Myocyte (in vitro differentiated cells): ENCODE measurements at regions not wholly inside any gene's neighbourhood (a gene's known extent, or its start where the extent isn't known, plus 50 kb on each side); places are given as distances from the start of the nearest gene placed in this dataset.
A peak's percentile ranks its signal among the peaks of the same experiment; 100 is the strongest.

ENCODE experiments used
- DNase-seq: peaks from one replicate; pipeline ENCODE4 v3.0.0-alpha.2; 2012; ENCODE audit warnings: low read depth

DNA sequence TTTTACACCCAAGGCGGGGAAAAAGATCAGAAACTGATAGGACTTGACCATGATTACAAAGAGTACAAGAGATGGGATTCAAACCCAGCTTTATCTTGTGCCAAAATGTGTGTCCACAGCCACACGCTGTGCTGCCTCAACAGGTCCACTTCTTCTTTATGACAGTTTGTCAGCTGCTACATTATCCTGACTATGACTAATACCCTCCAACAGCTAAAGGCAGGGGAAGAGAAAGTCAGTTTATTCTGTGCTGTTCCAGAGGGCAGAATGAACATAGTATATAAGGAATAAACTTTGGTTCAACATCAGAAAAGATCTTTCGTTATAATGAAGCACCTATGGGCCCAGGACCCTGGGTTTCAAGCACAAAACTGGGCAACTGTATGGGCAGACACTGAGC, 668.2 kb upstream of the TENM4 start:
- DNase-seq = peak; percentile 38

DNA sequence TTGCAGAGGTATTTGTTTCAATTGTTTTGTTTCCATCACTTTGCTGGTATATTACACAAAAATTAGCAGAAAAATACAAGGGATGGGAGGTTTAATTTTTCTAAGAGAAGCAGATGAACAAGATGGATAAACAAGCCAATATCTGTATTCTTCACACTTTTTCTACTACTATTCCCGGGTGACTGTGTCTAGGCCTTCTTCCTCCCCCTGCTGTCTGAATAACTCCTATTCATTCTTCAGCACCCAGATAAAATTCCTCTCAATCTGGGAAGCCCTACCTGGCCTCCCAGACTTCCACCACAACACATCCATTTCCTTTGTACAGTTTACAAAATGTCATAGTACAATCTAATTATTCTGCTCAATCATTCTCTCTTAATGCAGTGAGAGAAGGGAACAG, 666.6 kb upstream of the TENM4 start:
- no peak for DNase-seq

GRCh38 chr11:80104191-80104590, 663.4 kb upstream of the TENM4 start:
- DNase-seq = no peak

- peak; percentile 57 for DNase-seq
These were observed 662.5 kb upstream of the TENM4 start for GRCh38 chr11:80103142-80103859.

GRCh38 chr11:80097146-80097545, 656.3 kb upstream of the TENM4 start:
- no peak for DNase-seq

DNA sequence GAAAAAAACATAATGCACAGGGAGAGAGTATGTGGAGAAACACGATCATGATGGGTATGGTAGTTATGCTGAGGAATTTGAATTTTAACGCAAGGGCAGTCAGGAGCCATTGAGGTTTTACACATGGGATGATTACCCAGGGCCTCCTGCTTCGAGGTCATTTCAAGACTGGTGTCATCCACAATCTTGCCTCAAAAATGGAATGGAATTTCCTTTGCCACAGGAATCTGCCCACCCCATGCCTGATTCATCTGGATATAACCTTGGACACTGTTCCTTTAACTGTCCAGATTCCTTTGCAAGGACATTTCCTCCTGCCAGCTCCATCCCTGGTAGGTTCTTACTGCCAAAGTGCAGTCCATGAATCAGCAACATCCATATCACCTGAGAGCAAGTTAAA, 655.9 kb upstream of the TENM4 start:
- DNase-seq = peak; percentile 81

GRCh38 chr11:80086496-80087055, 645.7 kb upstream of the TENM4 start:
- DNase-seq = no peak

DNA sequence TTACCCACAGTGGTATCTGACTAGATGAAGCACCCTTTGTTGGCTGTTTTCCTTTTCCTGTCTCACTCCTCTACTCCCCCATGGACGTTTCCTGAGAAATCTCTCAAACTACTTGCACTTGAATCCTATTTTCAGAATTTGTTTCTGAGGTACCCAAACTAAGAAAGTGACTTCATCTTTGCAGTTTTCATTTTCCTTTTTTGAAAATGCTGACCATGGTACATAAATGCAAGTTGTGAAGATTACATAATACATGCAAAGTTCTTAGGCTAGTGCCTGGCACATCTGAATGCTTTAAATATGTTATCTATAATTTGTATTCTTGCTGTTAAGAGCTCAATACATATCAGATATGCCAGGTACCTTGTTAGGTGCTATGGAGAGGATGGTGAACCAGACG, 644.7 kb upstream of the TENM4 start:
- no peak for DNase-seq

DNA sequence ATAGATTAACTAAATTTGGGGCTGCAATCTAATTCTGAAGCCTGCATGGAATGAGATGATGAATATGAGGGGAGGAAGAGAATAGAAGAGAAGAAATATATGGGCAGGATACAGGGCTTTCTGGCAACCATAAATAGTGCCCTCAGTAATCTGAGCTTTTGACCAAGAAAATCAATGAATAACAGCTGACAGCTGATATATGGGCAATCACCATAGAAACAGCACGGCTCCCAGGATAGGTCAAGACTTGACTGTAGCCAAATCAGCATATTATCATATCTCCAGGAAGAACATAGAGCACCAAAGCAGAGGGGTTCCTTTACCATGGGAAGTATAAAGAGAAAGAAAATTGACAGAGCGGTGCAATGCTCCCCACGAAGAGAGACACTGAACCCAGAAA, 643.8 kb upstream of the TENM4 start:
- DNase-seq = peak; percentile 36

GRCh38 chr11:80083531-80083951, 642.7 kb upstream of the TENM4 start:
- no peak for DNase-seq

GRCh38 chr11:80082406-80082805, 641.6 kb upstream of the TENM4 start:
- no peak for DNase-seq

DNA sequence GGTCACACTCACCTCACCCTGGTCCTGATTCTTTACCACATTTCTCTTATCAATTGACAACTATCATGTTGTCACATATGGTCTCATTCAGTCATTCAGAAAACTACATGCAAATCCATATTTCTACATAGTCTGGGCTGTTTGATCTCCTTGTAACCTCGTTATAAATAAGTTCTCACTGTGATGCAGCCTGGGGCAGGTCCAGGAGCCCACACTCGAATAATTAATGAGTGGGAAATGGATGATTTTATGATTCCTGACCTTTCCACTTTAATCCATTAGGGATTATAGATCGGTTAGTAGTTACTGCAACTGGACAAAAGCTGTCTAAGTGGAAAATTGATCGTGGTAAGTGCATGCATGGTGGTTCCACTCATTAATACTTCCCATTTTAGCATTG, 636.3 kb upstream of the TENM4 start:
- DNase-seq = no peak

GRCh38 chr11:80074837-80075236, 634.0 kb upstream of the TENM4 start:
- DNase-seq = no peak

DNA sequence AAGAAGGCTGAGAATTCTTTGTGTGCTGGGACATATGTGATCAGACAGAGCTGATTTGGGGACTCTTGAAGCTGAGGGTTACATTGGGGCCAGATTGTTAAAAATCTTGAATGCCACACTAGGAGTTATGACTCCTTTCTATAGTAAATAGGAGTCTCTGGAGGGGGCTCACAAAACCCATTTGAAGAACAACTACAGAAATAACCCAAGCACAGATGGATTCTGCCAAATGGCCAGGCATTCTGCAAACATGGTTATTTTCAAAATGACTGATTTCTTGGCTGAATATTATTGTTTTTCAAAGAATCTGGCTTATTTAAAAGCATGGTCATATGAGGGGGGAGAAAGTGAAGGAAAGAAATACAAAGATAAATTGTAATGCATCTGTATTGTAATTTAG, 625.5 kb upstream of the TENM4 start:
- DNase-seq = no peak

DNA sequence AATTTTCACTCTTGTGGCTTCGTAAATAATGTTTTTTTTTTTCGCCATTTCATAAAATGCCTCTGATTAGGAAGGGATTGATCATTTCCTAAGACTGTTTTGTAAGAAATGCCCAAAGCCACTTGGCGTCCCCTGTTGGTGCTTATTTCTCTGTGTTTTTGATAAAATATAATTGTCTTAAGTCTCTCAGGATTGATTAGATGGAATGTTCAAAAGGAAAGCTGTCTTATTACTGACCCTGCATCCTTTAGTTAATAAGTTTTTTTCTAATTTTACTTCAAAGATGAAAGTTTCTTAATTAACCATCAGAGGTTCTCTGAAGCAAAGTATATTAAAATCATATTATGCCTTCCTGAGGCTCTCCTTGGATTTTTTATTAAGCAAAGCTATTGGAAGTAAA, 624.3 kb upstream of the TENM4 start:
- DNase-seq = no peak

DNA sequence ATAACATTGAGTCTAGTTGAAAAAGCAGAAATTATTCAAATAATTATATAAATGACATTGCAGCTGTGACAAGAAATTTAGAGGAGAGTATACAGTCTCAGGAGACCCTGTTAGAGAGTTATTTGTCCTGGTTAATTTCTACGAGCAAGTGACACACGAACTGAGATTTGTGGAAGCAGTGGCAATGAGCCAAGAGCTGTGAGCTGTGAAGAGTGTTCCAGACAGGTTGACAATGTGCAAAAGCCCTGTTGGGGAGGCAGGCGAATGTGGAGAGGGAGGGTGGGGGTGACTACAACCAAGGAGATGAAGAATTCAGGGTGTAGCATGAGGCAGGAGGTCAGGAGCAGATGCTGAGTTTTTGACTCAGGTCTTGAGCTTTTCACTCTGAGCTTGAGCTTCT, 620.2 kb upstream of the TENM4 start:
- DNase-seq = no peak

GRCh38 chr11:80054582-80055165, 613.8 kb upstream of the TENM4 start:
- no peak for DNase-seq

DNA sequence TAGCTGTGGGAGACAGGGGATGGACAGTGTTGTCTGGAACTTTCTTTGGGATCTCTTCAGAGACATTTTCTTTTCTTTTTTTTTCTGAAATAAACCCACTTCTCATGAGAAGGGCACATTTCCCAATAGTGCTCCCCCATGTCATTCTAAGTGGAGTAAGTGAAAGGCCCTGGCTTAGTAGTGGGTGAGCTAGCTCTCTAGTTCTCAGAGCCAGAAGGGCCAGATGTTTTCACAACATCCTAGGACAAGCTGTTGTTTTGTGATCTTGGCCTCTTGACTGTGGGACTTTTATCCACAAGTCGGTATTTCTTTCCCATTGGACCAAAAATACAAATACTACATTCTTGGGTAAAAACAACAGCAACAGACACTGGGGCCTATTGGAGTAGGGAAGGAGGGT, 607.7 kb upstream of the TENM4 start:
- no peak for DNase-seq

- DNase-seq = peak; percentile 9
These were observed 600.5 kb upstream of the TENM4 start for GRCh38 chr11:80041136-80042000.

DNA sequence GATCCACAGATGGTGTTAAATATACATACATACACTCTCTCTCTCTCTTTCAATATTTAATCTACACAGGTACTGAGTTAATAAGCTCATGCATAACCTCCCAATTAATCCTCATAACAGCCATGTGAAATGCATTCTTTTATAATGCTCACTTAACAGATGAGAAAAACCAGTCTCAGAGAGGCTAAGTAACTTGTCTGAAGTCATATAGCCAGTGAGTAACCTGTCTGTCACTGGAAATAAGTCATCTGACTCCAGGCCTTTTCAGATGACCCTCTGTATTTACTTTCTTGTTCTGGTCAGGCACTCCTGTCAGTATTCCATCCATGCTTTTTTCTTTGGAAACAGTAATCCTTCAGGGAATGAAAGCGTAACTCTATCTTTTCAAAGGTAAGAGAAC, 594.0 kb upstream of the TENM4 start:
- no peak for DNase-seq

DNA sequence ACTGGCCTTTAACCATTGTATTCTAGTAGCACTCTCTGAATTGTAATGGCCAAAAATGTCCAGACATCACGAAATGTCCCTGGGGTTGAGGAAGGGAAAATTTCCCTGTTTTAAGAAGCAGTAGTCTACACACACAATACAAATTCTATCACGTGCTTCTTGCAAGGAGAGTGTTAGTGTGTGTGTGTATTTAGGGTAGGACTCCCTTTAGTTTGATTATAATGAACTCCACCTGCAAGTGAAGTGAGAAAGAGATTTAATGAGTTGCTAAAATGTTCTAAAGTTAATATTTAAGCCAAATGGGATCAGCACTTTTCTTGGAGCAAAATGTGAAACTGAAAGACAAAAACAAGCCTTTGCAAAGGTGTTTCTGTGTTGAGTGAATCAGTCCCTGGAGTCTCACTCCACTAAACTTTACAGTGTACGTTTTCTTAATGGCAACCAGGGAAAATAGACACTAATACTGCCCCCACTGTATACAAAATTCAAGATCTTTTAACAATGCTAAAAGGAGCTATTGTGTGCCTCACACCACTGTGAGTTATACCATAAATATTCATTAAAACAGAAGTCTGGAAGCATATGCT, 590.3 kb upstream of the TENM4 start:
- no peak for DNase-seq

DNA sequence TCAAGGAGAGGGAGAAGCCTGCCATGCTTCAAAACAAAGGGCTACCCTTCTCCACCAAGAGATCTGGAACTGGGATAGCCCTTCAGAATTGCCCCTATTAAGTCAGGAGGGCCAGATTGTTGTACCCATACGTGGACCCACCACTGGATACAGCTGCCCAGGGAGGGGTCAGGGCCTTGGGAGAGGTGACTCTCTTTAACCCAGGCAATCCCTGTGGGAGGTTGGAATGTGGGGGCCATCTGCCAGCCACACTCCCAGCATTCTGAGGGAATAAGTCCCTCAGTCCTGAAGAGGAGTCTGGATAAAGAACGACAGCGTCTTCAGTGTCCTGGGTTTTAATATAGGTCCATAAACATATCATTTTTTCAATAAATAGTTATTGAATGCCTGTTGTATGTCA, 588.2 kb upstream of the TENM4 start:
- no peak for DNase-seq
